HepG2 (cell line): ENCODE measurements at regions not wholly inside any gene's neighbourhood (a gene's known extent, or its start where the extent isn't known, plus 50 kb on each side); places are given as distances from the start of the nearest gene placed in this dataset.
A peak's percentile ranks its signal among the peaks of the same experiment; 100 is the strongest.

ENCODE experiments used
- CEBPB ChIP-seq: IDR thresholded peaks from 2 replicates; pipeline ENCODE4 v1.6.1; 2011; ENCODE audit warnings: low read depth, low read length, improper control_type of control experiment, borderline replicate concordance
- DPF2 ChIP-seq: sonication (generic); formaldehyde crosslinking; IDR thresholded peaks from 2 replicates; pipeline ENCODE4 v1.4.0; 2020; ENCODE audit warnings: mild to moderate bottlenecking, low read depth, missing genetic modification reagents, borderline replicate concordance
- HNF4G ChIP-seq, 2 experiments: sonication (generic) in 1 of 2; formaldehyde crosslinking in 1 of 2; IDR thresholded peaks; 2 replicates each; pipeline versions ENCODE4 v1.4.0 to v1.6.1; 2011 to 2020; ENCODE audit warnings: borderline replicate concordance in 2 of 2, low read depth in 2 of 2, mild to moderate bottlenecking in 2 of 2, low read length in 1 of 2, missing genetic modification reagents in 1 of 2, moderate library complexity in 1 of 2
- HNRNPLL ChIP-seq: fragments of 200-400 bp; formaldehyde crosslinking; IDR thresholded peaks from 2 replicates; pipeline ENCODE4 v1.6.1; 2017; ENCODE audit warnings: mild to moderate bottlenecking, low read depth, low read length; ENCODE audit not compliant: poor library complexity, severe bottlenecking
- JUN ChIP-seq: sonication (generic); formaldehyde crosslinking; IDR thresholded peaks from 2 replicates; pipeline ENCODE4 v1.4.0; 2020; ENCODE audit warnings: mild to moderate bottlenecking, missing genetic modification reagents
- KAT2B ChIP-seq: fragments of 150-350 bp; IDR thresholded peaks from 2 replicates; pipeline ENCODE4 v1.6.1; 2014; ENCODE audit warnings: low read depth, low read length, borderline replicate concordance
- KLF16 ChIP-seq, 2 experiments: sonication (generic) in 1 of 2; formaldehyde crosslinking in 1 of 2; IDR thresholded peaks; 2 replicates each; pipeline versions ENCODE4 v1.6.1 to v1.8.0; 2016 to 2023; ENCODE audit warnings: missing genetic modification reagents in 2 of 2, missing compliant biosample characterization in 1 of 2
- LCORL ChIP-seq, 2 experiments: fragments of 450-650 bp in 1 of 2; sonication (generic) in 1 of 2; formaldehyde crosslinking in 1 of 2; IDR thresholded peaks; 2 replicates each; pipeline versions ENCODE4 v1.5.0 to v1.6.1; 2017 to 2020; ENCODE audit warnings: antibody characterized with exemption in 1 of 2, missing genetic modification reagents in 1 of 2
- PCBP1 ChIP-seq: fragments of 200-400 bp; formaldehyde crosslinking; IDR thresholded peaks from 2 replicates; pipeline ENCODE4 v1.6.1; 2017; ENCODE audit warnings: mild to moderate bottlenecking, low read depth, low read length, borderline replicate concordance
- POGZ ChIP-seq: sonication (generic); formaldehyde crosslinking; IDR thresholded peaks from 2 replicates; pipeline ENCODE4 v1.4.0; 2020; ENCODE audit warnings: mild to moderate bottlenecking, missing genetic modification reagents
- ZNF143 ChIP-seq: sonication (generic); formaldehyde crosslinking; IDR thresholded peaks from 2 replicates; pipeline ENCODE4 v1.4.0; 2020; ENCODE audit warnings: missing genetic modification reagents
- ZNF292 ChIP-seq: sonication (generic); formaldehyde crosslinking; IDR thresholded peaks from 2 replicates; pipeline ENCODE4 v1.8.1; 2022; ENCODE audit warnings: mild to moderate bottlenecking, low read depth, missing genetic modification reagents, borderline replicate concordance
- ZNF331 ChIP-seq: sonication (generic); formaldehyde crosslinking; IDR thresholded peaks from 2 replicates; pipeline ENCODE4 v1.4.0; 2020; ENCODE audit warnings: missing genetic modification reagents
- ZNF780A ChIP-seq: sonication (generic); formaldehyde crosslinking; IDR thresholded peaks from 2 replicates; pipeline ENCODE4 v1.8.0; 2022; ENCODE audit warnings: mild to moderate bottlenecking, missing genetic modification reagents, moderate library complexity
- ZNF782 ChIP-seq: sonication (generic); formaldehyde crosslinking; IDR thresholded peaks from 2 replicates; pipeline ENCODE4 v1.4.0; 2020; ENCODE audit warnings: missing genetic modification reagents, mild to moderate bottlenecking, borderline replicate concordance
- ZNF816 ChIP-seq: sonication (generic); formaldehyde crosslinking; IDR thresholded peaks from 2 replicates; pipeline ENCODE4 v1.8.0; 2022; ENCODE audit warnings: missing genetic modification reagents, mild to moderate bottlenecking, borderline replicate concordance
- ZSCAN29 ChIP-seq: sonication (generic); formaldehyde crosslinking; conservative IDR thresholded peaks from 2 replicates; pipeline ENCODE4 v1.4.0; 2020; ENCODE audit warnings: mild to moderate bottlenecking, missing genetic modification reagents
- TF ChIP-seq, protein P1 (sequence below): sonication (generic); formaldehyde crosslinking; IDR thresholded peaks from 2 replicates; pipeline ENCODE4 v1.8.0; 2022; ENCODE audit warnings: missing genetic modification reagents, mild to moderate bottlenecking, borderline replicate concordance
- TF ChIP-seq, protein P2 (sequence below): sonication (generic); formaldehyde crosslinking; IDR thresholded peaks from 2 replicates; pipeline ENCODE4 v1.8.0; 2022; ENCODE audit warnings: mild to moderate bottlenecking, missing genetic modification reagents; ENCODE audit not compliant: insufficient replicate concordance
- TF ChIP-seq, protein P3 (sequence below): IDR thresholded peaks from 2 replicates; pipeline ENCODE4 v1.6.1; 2016; ENCODE audit warnings: low read depth, borderline replicate concordance

DNA sequence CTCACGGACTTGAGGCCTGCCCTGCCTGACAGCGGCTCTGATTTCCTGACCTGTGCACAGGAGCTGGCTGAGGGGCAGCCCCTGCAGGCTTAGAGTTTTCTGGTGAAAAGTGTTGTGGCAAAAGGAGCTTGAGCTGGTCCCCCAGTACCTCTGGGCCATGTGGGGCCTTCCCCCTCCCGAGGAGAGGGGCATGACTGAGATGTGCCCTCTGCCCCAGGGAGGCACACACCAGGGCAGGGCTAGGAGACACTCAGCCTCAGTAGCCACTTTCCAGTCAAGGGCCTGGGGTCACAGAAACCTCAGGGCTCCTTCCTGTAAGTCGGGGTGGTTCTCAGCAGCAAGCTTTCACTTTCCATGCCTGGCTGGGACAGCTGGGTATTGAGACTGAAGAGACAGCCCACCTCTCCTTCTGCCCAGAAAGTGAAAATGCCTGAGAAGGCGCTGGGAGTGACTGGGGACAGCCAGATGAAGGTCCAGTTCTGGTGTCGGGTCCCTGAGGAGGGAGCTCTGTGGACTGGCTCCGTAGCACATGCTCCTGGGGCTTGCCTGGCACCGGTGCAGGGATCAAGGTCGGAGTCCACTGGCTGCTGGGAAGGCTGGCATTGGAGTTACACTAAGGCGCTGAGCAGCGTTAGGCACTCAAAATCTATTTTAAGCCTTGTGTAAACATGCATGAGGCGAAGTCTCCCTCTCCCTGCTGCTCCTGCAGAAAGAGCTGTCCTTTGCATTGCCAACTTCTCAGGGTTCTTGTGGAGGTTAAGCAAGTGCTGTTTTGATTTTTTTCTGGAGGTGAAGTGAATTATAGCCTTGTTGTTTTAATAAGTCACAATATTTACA, 394.9 kb downstream of the GADD45G start (continued):
- TF ChIP-seq DPF2 (CRISPR knock-in tag) (0 out of 2 replicates have a peak, but pooled peaks have one; percentile 7), LCORL (IDR thresholded peaks at IDR 0.05) (no peak), LCORL (CRISPR knock-in tag; IDR thresholded peaks at IDR 0.05) (peak; percentile 71; the same call in 1 of the 2 replicates), KLF16 (CRISPR knock-in tag; IDR thresholded peaks at IDR 0.05) (no peak), CEBPB (no peak), ZNF143 (CRISPR knock-in tag) (peak; percentile 58; the same call in 1 of the 2 replicates), PCBP1 (no peak), ZNF292 (peak; percentile 52; the same call in 1 of the 2 replicates), POGZ (0 out of 2 replicates have a peak, but pooled peaks have one; percentile 6), KAT2B (no peak), ZNF780A (CRISPR knock-in tag) (no peak), JUN (no peak), ZNF816 (CRISPR knock-in tag) (no peak), HNRNPLL (no peak), ZNF782 (CRISPR knock-in tag) (peak; percentile 77; the same call in 1 of the 2 replicates), ZSCAN29 (0 out of 2 replicates have a peak, but pooled peaks have one; percentile 37), ZNF331 (peak; percentile 29; the same call in 1 of the 2 replicates), HNF4G (IDR thresholded peaks at IDR 0.05; ENCODE audit: borderline replicate concordance, low read depth, low read length) (peak; percentile 61; the same call in 1 of the 2 replicates), HNF4G (CRISPR knock-in tag; IDR thresholded peaks at IDR 0.05; ENCODE audit: borderline replicate concordance, low read depth) (no peak; the same call in 1 of the 2 replicates)
- TF ChIP-seq, protein P1, sequence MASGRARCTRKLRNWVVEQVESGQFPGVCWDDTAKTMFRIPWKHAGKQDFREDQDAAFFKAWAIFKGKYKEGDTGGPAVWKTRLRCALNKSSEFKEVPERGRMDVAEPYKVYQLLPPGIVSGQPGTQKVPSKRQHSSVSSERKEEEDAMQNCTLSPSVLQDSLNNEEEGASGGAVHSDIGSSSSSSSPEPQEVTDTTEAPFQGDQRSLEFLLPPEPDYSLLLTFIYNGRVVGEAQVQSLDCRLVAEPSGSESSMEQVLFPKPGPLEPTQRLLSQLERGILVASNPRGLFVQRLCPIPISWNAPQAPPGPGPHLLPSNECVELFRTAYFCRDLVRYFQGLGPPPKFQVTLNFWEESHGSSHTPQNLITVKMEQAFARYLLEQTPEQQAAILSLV (CRISPR knock-in tag), result no peak
- TF ChIP-seq, protein P2, sequence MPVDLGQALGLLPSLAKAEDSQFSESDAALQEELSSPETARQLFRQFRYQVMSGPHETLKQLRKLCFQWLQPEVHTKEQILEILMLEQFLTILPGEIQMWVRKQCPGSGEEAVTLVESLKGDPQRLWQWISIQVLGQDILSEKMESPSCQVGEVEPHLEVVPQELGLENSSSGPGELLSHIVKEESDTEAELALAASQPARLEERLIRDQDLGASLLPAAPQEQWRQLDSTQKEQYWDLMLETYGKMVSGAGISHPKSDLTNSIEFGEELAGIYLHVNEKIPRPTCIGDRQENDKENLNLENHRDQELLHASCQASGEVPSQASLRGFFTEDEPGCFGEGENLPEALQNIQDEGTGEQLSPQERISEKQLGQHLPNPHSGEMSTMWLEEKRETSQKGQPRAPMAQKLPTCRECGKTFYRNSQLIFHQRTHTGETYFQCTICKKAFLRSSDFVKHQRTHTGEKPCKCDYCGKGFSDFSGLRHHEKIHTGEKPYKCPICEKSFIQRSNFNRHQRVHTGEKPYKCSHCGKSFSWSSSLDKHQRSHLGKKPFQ (CRISPR knock-in tag), result peak; percentile 29
- TF ChIP-seq, protein P3, sequence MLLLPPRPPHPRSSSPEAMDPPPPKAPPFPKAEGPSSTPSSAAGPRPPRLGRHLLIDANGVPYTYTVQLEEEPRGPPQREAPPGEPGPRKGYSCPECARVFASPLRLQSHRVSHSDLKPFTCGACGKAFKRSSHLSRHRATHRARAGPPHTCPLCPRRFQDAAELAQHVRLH, result peak; percentile 47; the same call in 1 of the 2 replicates
